ENCODE measurements at regions not wholly inside any gene's neighbourhood (a gene's known extent, or its start where the extent isn't known, plus 50 kb on each side); places are given as distances from the start of the nearest gene placed in this dataset.

- Histone ChIP-seq H3K36me3 (ENCODE audit: control insufficient read depth, low read depth, low read length) (no peaks in the 10 kb centered on the region), H3K9ac (ENCODE audit: low read length) (no peak overlapping the region), H3K9me3 (ENCODE audit: control insufficient read depth, low read depth, low read length) (no peaks in the 10 kb centered on the region), H3K4me1 (ENCODE audit: control insufficient read depth, low read depth, low read length) (no peaks in the 10 kb centered on the region), H3K27ac (ENCODE audit: low read length) (no peak overlapping the region), H3K27me3 (ENCODE audit: control insufficient read depth, insufficient read depth, low read length) (no peaks in the 10 kb centered on the region), H3K4me3 (ENCODE audit: low read length) (no peak overlapping the region)
Observed at GRCh38 chr4:38373375-38373774, 290.6 kb upstream of the KLF3 start.

GRCh38 chr4:38377195-38377594 lies 286.8 kb upstream of the KLF3 start:
- no peak overlapping the region for H3K9ac ChIP-seq (ENCODE audit: low read length)
- H3K27ac ChIP-seq (ENCODE audit: low read length), result no peak overlapping the region
- H3K4me3 ChIP-seq (ENCODE audit: low read length), result no peak overlapping the region
- no peaks in the 10 kb centered on the region for H3K36me3 ChIP-seq (ENCODE audit: control insufficient read depth, low read depth, low read length)
- H3K9me3 ChIP-seq (ENCODE audit: control insufficient read depth, low read depth, low read length), result no peaks in the 10 kb centered on the region
- H3K27me3 ChIP-seq (ENCODE audit: control insufficient read depth, insufficient read depth, low read length), result no peaks in the 10 kb centered on the region
- no peaks in the 10 kb centered on the region for H3K4me1 ChIP-seq (ENCODE audit: control insufficient read depth, low read depth, low read length)

DNA sequence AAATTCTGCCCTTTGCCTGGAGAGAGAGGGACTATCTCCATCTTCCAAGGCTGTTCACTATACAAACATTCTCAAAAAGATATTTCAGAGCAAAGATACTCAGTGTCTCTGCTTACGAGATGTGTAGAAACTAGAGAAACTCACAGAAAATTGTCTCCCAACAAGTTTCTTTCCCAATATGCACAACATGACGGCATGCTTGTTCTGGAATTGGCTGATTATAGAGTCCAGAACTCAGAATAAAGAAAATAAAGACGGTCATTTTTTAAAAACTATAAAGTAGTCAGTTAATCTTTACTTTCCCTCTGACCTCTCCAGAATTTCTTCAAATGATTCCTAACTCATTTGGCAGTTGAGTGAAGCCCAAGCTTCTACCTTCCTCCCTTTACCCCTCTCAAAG lies 285.5 kb upstream of the KLF3 start:
- Histone ChIP-seq H3K9ac (ENCODE audit: low read length) (no peak overlapping the region), H3K27ac (ENCODE audit: low read length) (no peak overlapping the region), H3K9me3 (ENCODE audit: control insufficient read depth, low read depth, low read length) (no peaks in the 10 kb centered on the region), H3K4me1 (ENCODE audit: control insufficient read depth, low read depth, low read length) (no peaks in the 10 kb centered on the region), H3K36me3 (ENCODE audit: control insufficient read depth, low read depth, low read length) (no peaks in the 10 kb centered on the region), H3K27me3 (ENCODE audit: control insufficient read depth, insufficient read depth, low read length) (no peaks in the 10 kb centered on the region), H3K4me3 (ENCODE audit: low read length) (no peak overlapping the region)

GRCh38 chr4:38381788-38382187 lies 282.2 kb upstream of the KLF3 start:
- H3K36me3 ChIP-seq (ENCODE audit: control insufficient read depth, low read depth, low read length), result no peaks in the 10 kb centered on the region
- H3K4me1 ChIP-seq (ENCODE audit: control insufficient read depth, low read depth, low read length), result peaks cover 6% of the 10 kb centered on the region

DNA sequence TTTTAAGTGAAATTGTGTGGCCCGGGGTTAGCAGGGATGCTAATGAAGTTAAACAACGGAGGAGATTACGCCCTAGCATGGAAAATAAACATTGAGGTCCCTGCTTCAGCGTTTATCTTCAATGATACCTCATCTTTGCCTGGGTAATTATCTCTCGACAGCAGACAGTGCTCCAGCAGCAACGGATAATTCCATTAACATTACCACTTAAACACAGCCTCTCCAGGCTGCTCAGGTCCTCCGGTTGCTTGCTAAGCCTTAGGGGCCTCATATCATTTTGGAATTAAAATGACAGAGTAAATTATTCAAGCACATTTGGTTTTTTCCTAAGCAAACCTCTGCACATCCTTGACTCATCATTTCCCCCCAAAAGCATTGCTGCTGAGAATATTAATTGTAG lies 281.5 kb upstream of the KLF3 start:
- Histone ChIP-seq H3K27me3 (ENCODE audit: control insufficient read depth, insufficient read depth, low read length) (no peaks in the 10 kb centered on the region), H3K9ac (ENCODE audit: low read length) (no peak overlapping the region), H3K4me3 (ENCODE audit: low read length) (no peak overlapping the region), H3K9me3 (ENCODE audit: control insufficient read depth, low read depth, low read length) (no peaks in the 10 kb centered on the region), H3K36me3 (ENCODE audit: control insufficient read depth, low read depth, low read length) (no peaks in the 10 kb centered on the region), H3K4me1 (ENCODE audit: control insufficient read depth, low read depth, low read length) (peaks cover 6% of the 10 kb centered on the region), H3K27ac (ENCODE audit: low read length) (no peak overlapping the region)

More at GRCh38 chr4:38381788-38382187, 282.2 kb upstream of the KLF3 start:
- no peaks in the 10 kb centered on the region for H3K27me3 ChIP-seq (ENCODE audit: control insufficient read depth, insufficient read depth, low read length)
- no peak overlapping the region for H3K9ac ChIP-seq (ENCODE audit: low read length)
- H3K9me3 ChIP-seq (ENCODE audit: control insufficient read depth, low read depth, low read length), result no peaks in the 10 kb centered on the region
- H3K27ac ChIP-seq (ENCODE audit: low read length), result no peak overlapping the region
- no peak overlapping the region for H3K4me3 ChIP-seq (ENCODE audit: low read length)

DNA sequence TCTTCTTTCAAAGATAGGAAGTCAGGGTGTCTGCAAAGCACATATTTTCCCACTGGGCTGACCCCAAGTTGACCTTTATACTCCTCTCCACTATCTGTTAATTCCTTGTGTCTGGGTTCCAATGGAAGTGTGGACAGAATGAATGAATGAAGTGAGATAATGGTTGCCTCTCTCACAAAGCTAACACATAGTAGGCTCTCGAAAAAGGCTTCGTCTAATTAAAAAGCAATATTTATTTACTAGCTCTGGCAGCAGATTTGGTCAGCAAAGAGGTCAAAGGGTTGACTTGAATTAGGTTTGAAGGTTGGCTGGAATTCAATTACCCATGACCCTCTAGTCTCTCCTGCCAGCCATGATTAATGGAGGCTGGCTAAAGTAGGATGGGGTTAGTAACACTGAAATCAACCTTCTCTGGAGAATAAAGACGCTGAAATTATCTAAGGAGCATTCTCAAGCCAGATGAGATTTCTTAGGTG lies 280.3 kb upstream of the KLF3 start:
- Histone ChIP-seq H3K4me3 (ENCODE audit: low read length) (no peak overlapping the region), H3K36me3 (ENCODE audit: control insufficient read depth, low read depth, low read length) (no peaks in the 10 kb centered on the region), H3K9me3 (ENCODE audit: control insufficient read depth, low read depth, low read length) (no peaks in the 10 kb centered on the region), H3K27ac (ENCODE audit: low read length) (no peak overlapping the region), H3K27me3 (ENCODE audit: control insufficient read depth, insufficient read depth, low read length) (no peaks in the 10 kb centered on the region), H3K9ac (ENCODE audit: low read length) (no peak overlapping the region), H3K4me1 (ENCODE audit: control insufficient read depth, low read depth, low read length) (peaks cover 6% of the 10 kb centered on the region)

DNA sequence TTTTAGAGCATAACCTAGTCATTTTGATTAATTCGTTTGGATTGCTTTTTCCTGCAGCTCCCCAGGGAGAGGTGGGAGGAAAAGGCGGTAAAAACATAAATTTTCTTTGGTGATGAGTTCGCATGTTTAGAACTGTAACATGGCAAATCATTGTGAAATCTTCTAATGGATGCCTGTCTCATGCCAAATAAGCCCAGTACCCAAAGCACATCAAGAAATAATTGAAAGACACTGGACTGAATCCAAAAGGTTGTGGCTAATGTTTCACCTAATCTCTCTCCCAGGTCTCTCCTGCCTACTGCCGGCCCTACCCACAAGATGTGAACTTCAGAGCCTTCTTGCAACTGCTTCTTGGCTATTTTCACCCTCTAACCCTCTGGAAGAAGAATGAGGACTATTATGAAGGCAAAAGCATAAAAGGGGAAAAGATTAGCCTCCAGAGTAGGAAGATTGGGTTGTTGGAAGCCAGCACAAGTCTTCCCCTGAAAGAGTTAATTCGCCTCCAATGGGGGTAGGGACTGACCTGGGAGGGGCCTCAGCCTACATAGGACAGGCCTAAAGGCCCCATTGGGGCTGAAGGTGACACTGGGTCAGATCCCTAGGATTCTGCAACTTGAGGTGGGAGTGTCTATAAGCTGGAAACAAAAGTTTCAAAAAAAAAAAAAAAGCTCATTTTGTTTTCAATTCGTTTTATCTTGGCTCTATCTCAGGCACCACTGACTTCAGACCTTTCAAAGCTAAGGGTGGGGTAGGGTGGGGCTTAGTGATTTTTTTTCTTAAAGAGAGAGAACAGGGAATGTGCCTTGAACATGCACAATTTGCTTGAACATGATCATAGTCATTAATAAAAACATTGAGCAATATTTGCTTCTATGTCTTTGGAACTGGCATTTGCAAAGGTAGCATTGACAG lies 278.6 kb upstream of the KLF3 start:
- peaks cover 6% of the 10 kb centered on the region for H3K4me1 ChIP-seq (ENCODE audit: control insufficient read depth, low read depth, low read length)
- H3K27me3 ChIP-seq (ENCODE audit: control insufficient read depth, insufficient read depth, low read length), result no peaks in the 10 kb centered on the region
- no peak overlapping the region for H3K27ac ChIP-seq (ENCODE audit: low read length)
- H3K36me3 ChIP-seq (ENCODE audit: control insufficient read depth, low read depth, low read length), result no peaks in the 10 kb centered on the region
- no peak overlapping the region for H3K9ac ChIP-seq (ENCODE audit: low read length)
- H3K4me3 ChIP-seq (ENCODE audit: low read length), result no peak overlapping the region
- no peaks in the 10 kb centered on the region for H3K9me3 ChIP-seq (ENCODE audit: control insufficient read depth, low read depth, low read length)

GRCh38 chr4:38386005-38386551 lies 277.9 kb upstream of the KLF3 start:
- H3K4me3 ChIP-seq (ENCODE audit: low read length), result no peak overlapping the region
- peaks cover 6% of the 10 kb centered on the region for H3K4me1 ChIP-seq (ENCODE audit: control insufficient read depth, low read depth, low read length)
- no peak overlapping the region for H3K27ac ChIP-seq (ENCODE audit: low read length)
- no peaks in the 10 kb centered on the region for H3K36me3 ChIP-seq (ENCODE audit: control insufficient read depth, low read depth, low read length)
- H3K9ac ChIP-seq (ENCODE audit: low read length), result no peak overlapping the region
- no peaks in the 10 kb centered on the region for H3K27me3 ChIP-seq (ENCODE audit: control insufficient read depth, insufficient read depth, low read length)
- no peaks in the 10 kb centered on the region for H3K9me3 ChIP-seq (ENCODE audit: control insufficient read depth, low read depth, low read length)

- Histone ChIP-seq H3K4me3 (ENCODE audit: low read length) (no peak overlapping the region), H3K9ac (ENCODE audit: low read length) (no peak overlapping the region)
Observed at GRCh38 chr4:38386654-38387188, 277.3 kb upstream of the KLF3 start.

DNA sequence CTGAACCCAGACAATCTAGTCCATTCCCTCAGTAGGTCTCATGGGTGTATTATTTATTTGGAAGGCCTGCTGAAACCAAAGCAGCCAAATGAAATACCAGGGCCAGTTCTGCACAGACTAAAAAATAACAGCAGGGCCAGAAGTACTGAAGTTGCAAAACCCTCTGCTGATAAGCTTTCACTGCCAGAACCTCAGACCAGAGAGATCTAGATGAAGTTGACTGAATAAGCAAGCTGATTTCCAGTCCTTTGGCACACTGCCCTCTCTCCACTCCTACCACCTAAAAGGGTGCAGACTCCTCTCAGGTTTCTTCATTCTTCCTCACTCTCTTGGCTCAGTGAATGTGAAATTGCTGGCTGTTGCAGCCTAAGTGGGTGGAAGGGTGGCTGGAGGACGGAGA lies 276.7 kb upstream of the KLF3 start:
- H3K27ac ChIP-seq (ENCODE audit: low read length), result no peak overlapping the region
- H3K9me3 ChIP-seq (ENCODE audit: control insufficient read depth, low read depth, low read length), result no peaks in the 10 kb centered on the region
- H3K27me3 ChIP-seq (ENCODE audit: control insufficient read depth, insufficient read depth, low read length), result no peaks in the 10 kb centered on the region
- no peaks in the 10 kb centered on the region for H3K36me3 ChIP-seq (ENCODE audit: control insufficient read depth, low read depth, low read length)
- H3K9ac ChIP-seq (ENCODE audit: low read length), result no peak overlapping the region
- peaks cover 6% of the 10 kb centered on the region for H3K4me1 ChIP-seq (ENCODE audit: control insufficient read depth, low read depth, low read length)
- no peak overlapping the region for H3K4me3 ChIP-seq (ENCODE audit: low read length)

More at GRCh38 chr4:38386654-38387188, 277.3 kb upstream of the KLF3 start:
- H3K27ac ChIP-seq (ENCODE audit: low read length), result no peak overlapping the region
- no peaks in the 10 kb centered on the region for H3K36me3 ChIP-seq (ENCODE audit: control insufficient read depth, low read depth, low read length)
- no peaks in the 10 kb centered on the region for H3K9me3 ChIP-seq (ENCODE audit: control insufficient read depth, low read depth, low read length)
- H3K27me3 ChIP-seq (ENCODE audit: control insufficient read depth, insufficient read depth, low read length), result no peaks in the 10 kb centered on the region
- H3K4me1 ChIP-seq (ENCODE audit: control insufficient read depth, low read depth, low read length), result peaks cover 6% of the 10 kb centered on the region

DNA sequence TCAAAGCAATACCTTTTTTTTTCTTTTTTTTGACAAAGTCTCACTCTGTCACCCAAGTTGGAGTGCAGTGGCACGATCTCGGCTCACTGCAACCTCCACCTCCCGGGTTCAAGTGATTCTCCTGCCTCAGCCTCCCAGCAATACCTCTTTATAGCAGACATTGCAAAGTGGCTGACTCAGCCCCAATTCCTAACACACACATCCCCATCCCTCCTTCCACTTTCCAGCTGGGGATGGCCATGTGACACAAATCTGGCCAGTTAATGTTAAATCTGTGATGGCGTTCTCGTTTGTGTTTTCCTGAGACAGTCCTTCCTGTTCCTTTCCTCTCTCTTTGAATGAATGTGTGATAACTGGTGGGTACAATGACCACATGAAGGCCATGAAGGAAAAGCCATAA lies 276.2 kb upstream of the KLF3 start:
- Histone ChIP-seq H3K4me1 (ENCODE audit: control insufficient read depth, low read depth, low read length) (peaks cover 6% of the 10 kb centered on the region), H3K9me3 (ENCODE audit: control insufficient read depth, low read depth, low read length) (peaks cover 2% of the 10 kb centered on the region), H3K27me3 (ENCODE audit: control insufficient read depth, insufficient read depth, low read length) (no peaks in the 10 kb centered on the region), H3K4me3 (ENCODE audit: low read length) (no peak overlapping the region), H3K36me3 (ENCODE audit: control insufficient read depth, low read depth, low read length) (no peaks in the 10 kb centered on the region), H3K9ac (ENCODE audit: low read length) (no peak overlapping the region), H3K27ac (ENCODE audit: low read length) (no peak overlapping the region)

Data from iPS-18a (cell line).